H9 (cell line): ENCODE measurements at regions not wholly inside any gene's neighbourhood (a gene's known extent, or its start where the extent isn't known, plus 50 kb on each side); places are given as distances from the start of the nearest gene placed in this dataset.

Experiments
- DNase-seq: peaks from one replicate; pipeline ENCODE4 v3.0.0-alpha.2; 2017
- H2AFZ ChIP-seq: one replicate; pipeline ENCODE4 v1.6.1; 2013; ENCODE audit warnings: mild to moderate bottlenecking, low read length, control low read depth, moderate library complexity
- H2AK5ac ChIP-seq: 2 replicates; pipeline ENCODE4 v1.6.1; 2013; ENCODE audit warnings: low read length, control low read depth, mixed read lengths; ENCODE audit not compliant: insufficient read length
- H2BK120ac ChIP-seq: one replicate; pipeline ENCODE4 v1.6.1; 2013; ENCODE audit warnings: low read depth, mild to moderate bottlenecking, low read length, control low read depth, inconsistent platforms; ENCODE audit not compliant: poor library complexity, severe bottlenecking
- H2BK12ac ChIP-seq: 2 replicates; pipeline ENCODE4 v1.6.1; 2013; ENCODE audit warnings: low read length, control low read depth, mixed read lengths, low read depth; ENCODE audit not compliant: insufficient read length
- H2BK15ac ChIP-seq: 2 replicates; pipeline ENCODE4 v1.6.1; 2013; ENCODE audit warnings: low read depth, low read length, control low read depth
- H2BK20ac ChIP-seq: one replicate; pipeline ENCODE4 v1.6.1; 2013; ENCODE audit warnings: low read depth, mild to moderate bottlenecking, low read length, control low read depth, inconsistent platforms; ENCODE audit not compliant: poor library complexity, severe bottlenecking
- H2BK5ac ChIP-seq: 2 replicates; pipeline ENCODE4 v1.6.1; 2013; ENCODE audit warnings: low read length, control low read depth, mixed read lengths; ENCODE audit not compliant: insufficient read length
- H3K14ac ChIP-seq: 2 replicates; pipeline ENCODE4 v1.6.1; 2013; ENCODE audit warnings: low read length, control low read depth; ENCODE audit not compliant: insufficient read depth
- H3K18ac ChIP-seq: 2 replicates; pipeline ENCODE4 v1.6.1; 2013; ENCODE audit warnings: low read depth, mild to moderate bottlenecking, mixed read lengths, low read length, control low read depth; ENCODE audit not compliant: insufficient read length
- H3K23ac ChIP-seq: 2 replicates; pipeline ENCODE4 v1.6.1; 2013; ENCODE audit warnings: low read length, control low read depth, mixed read lengths, low read depth; ENCODE audit not compliant: insufficient read length
- H3K23me2 ChIP-seq: 2 replicates; pipeline ENCODE4 v1.6.1; 2013; ENCODE audit warnings: low read depth, mild to moderate bottlenecking, mixed read lengths, low read length, control low read depth; ENCODE audit not compliant: insufficient read length, poor library complexity, severe bottlenecking
- H3K27ac ChIP-seq: 2 replicates; pipeline ENCODE4 v1.5.1; 2013; ENCODE audit warnings: low read length, control low read depth, mixed read lengths, low read depth; ENCODE audit not compliant: insufficient read length
- H3K27me3 ChIP-seq: 2 replicates; pipeline ENCODE4 v1.6.1; 2013; ENCODE audit warnings: low read length, control low read depth, inconsistent platforms; ENCODE audit not compliant: insufficient read depth
- H3K4ac ChIP-seq: 2 replicates; pipeline ENCODE4 v1.6.1; 2013; ENCODE audit warnings: low read depth, mild to moderate bottlenecking, control low read depth, inconsistent platforms, low read length, moderate library complexity
- H3K4me1 ChIP-seq: 2 replicates; pipeline ENCODE4 v1.6.1; 2013; ENCODE audit warnings: low read length, control low read depth, inconsistent platforms; ENCODE audit not compliant: insufficient read depth
- H3K4me2 ChIP-seq: 2 replicates; pipeline ENCODE4 v1.6.1; 2013; ENCODE audit warnings: low read length, control low read depth, mixed read lengths; ENCODE audit not compliant: insufficient read length, insufficient read depth
- H3K56ac ChIP-seq: 2 replicates; pipeline ENCODE4 v1.6.1; 2013; ENCODE audit warnings: low read depth, mild to moderate bottlenecking, mixed read lengths, low read length, control low read depth; ENCODE audit not compliant: insufficient read length
- H3K79me1 ChIP-seq: 2 replicates; pipeline ENCODE4 v1.6.1; 2013; ENCODE audit warnings: low read depth, mild to moderate bottlenecking, moderate library complexity, low read length, control low read depth, inconsistent platforms; ENCODE audit not compliant: insufficient read depth, poor library complexity, severe bottlenecking
- H3K79me2 ChIP-seq: 2 replicates; pipeline ENCODE4 v1.6.1; 2013; ENCODE audit warnings: low read length, control low read depth, inconsistent platforms; ENCODE audit not compliant: insufficient read depth
- H3K9ac ChIP-seq: 2 replicates; pipeline ENCODE4 v1.6.1; 2013; ENCODE audit warnings: low read length, control low read depth, mixed read lengths; ENCODE audit not compliant: insufficient read length; ENCODE audit errors: extremely low read depth
- H3K9me3 ChIP-seq: one replicate; pipeline ENCODE4 v1.6.1; 2013; ENCODE audit warnings: low read depth, low read length, inconsistent platforms; ENCODE audit not compliant: control insufficient read depth
- H3T11ph ChIP-seq: one replicate; pipeline ENCODE4 v1.6.1; 2013; ENCODE audit warnings: mild to moderate bottlenecking, low read length, control low read depth, inconsistent platforms
- H4K20me1 ChIP-seq: one replicate; pipeline ENCODE4 v1.6.1; 2013; ENCODE audit not compliant: control insufficient read depth, insufficient read length, insufficient read depth
- H4K5ac ChIP-seq: 2 replicates; pipeline ENCODE4 v1.6.1; 2013; ENCODE audit warnings: low read depth, mild to moderate bottlenecking, mixed read lengths, low read length, control low read depth; ENCODE audit not compliant: insufficient read length
- H4K8ac ChIP-seq: replicated peaks from 2 replicates; pipeline ENCODE4 v1.6.1; 2013; ENCODE audit warnings: low read length, control low read depth, mixed read lengths, low read depth; ENCODE audit not compliant: insufficient read length
- H4K91ac ChIP-seq: 2 replicates; pipeline ENCODE4 v1.6.1; 2013; ENCODE audit warnings: low read depth, mild to moderate bottlenecking, moderate library complexity, mixed read lengths, low read length, control low read depth; ENCODE audit not compliant: insufficient read length
- H3K27ac Mint-ChIP-seq, 3 experiments: 2 replicates in 2 of 3; 3 replicates in 1 of 3; pipeline ENCODE4 v1.8.0; 2020 to 2021; ENCODE audit warnings: mixed read lengths in 3 of 3, mild to moderate bottlenecking in 1 of 3, moderate library complexity in 1 of 3
- H3K27me3 Mint-ChIP-seq: 2 replicates; pipeline ENCODE4 v1.8.0; 2021; ENCODE audit warnings: low read depth, mild to moderate bottlenecking, moderate library complexity, mixed read lengths
- H3K36me3 Mint-ChIP-seq, 3 experiments: 2 replicates in 2 of 3; 3 replicates in 1 of 3; pipeline ENCODE4 v1.8.0; 2020 to 2021; ENCODE audit warnings: low read depth in 3 of 3, mixed read lengths in 3 of 3; ENCODE audit not compliant: insufficient read depth in 1 of 3
- H3K4me1 Mint-ChIP-seq, 2 experiments: 2 replicates each; pipeline ENCODE4 v1.8.0; 2020; ENCODE audit warnings: mixed read lengths in 2 of 2
- H3K4me3 Mint-ChIP-seq, 2 experiments: 2 replicates in 1 of 2; 3 replicates in 1 of 2; pipeline ENCODE4 v1.8.0; 2020 to 2021; ENCODE audit warnings: mild to moderate bottlenecking in 2 of 2, mixed read lengths in 2 of 2, moderate library complexity in 1 of 2
- H3K9me3 Mint-ChIP-seq, 2 experiments: 2 replicates in 1 of 2; 3 replicates in 1 of 2; pipeline ENCODE4 v1.8.0; 2020; ENCODE audit warnings: mild to moderate bottlenecking in 2 of 2, mixed read lengths in 2 of 2, moderate library complexity in 1 of 2
- CTCF ChIP-seq: fragments of 200-600 bp; sonication (generic); conservative IDR thresholded peaks from 3 replicates; pipeline ENCODE4 v1.8.0; 2021; ENCODE audit warnings: antibody characterized with exemption, mild to moderate bottlenecking
- WGBS: extraction: QIAGEN DNeasy Blood & Tissue Kit; methylation state at CpG from one replicate; pipeline ENCODE4 v1.1.7; 2013; ENCODE audit warnings: missing lambda C conversion rate, low lambda C conversion rate, mixed read lengths; ENCODE audit not compliant: insufficient read length; ENCODE audit errors: extremely low coverage; 5-methylcytosine and 5-hydroxymethylcytosine counted together

GRCh38 chr17:71878998-71879397 lies 241.8 kb upstream of the SOX9 start:
- Histone ChIP-seq H4K5ac (no peak overlapping the region), H4K20me1 (no peaks in the 10 kb centered on the region), H2BK15ac (no peak overlapping the region), H3K23me2 (no peaks in the 10 kb centered on the region), H2AFZ (no peak overlapping the region), H3K14ac (no peak overlapping the region), H4K91ac (no peak overlapping the region), H3K4ac (no peak overlapping the region), H3K4me1 (no peaks in the 10 kb centered on the region), H3K27ac (no peak overlapping the region), H3K23ac (no peak overlapping the region), H3K4me2 (no peak overlapping the region), H3T11ph (no peak overlapping the region), H3K9me3 (no peaks in the 10 kb centered on the region), H3K79me1 (no peaks in the 10 kb centered on the region), H2BK5ac (no peak overlapping the region), H3K9ac (no peak overlapping the region), H2BK12ac (no peak overlapping the region), H3K18ac (no peak overlapping the region), H3K27me3 (no peaks in the 10 kb centered on the region), H2BK20ac (no peak overlapping the region), H3K79me2 (no peaks in the 10 kb centered on the region), H2BK120ac (no peak overlapping the region), H2AK5ac (no peak overlapping the region), H3K56ac (no peak overlapping the region), H4K8ac (no peak overlapping the region)
- no CpG with 5 or more reads among the region's 4 CpGs for WGBS
- H3K27ac Mint-ChIP-seq, result no peak overlapping the region
- H3K36me3 Mint-ChIP-seq, result no peaks in the 10 kb centered on the region; a peak in 1 of 7 replicates
- H3K4me1 Mint-ChIP-seq, result no peaks in the 10 kb centered on the region
- H3K27me3 Mint-ChIP-seq, result no peaks in the 10 kb centered on the region
- DNase-seq, result no peak
- no peak overlapping the region for H3K4me3 Mint-ChIP-seq
- no peaks in the 10 kb centered on the region; a peak in 1 of 5 replicates for H3K9me3 Mint-ChIP-seq
- TF ChIP-seq CTCF, result no peak
